IMR-90 (cell line): ENCODE measurements at regions not wholly inside any gene's neighbourhood (a gene's known extent, or its start where the extent isn't known, plus 50 kb on each side); places are given as distances from the start of the nearest gene placed in this dataset.

Source experiments
- ATAC-seq: fragments of 200-7000 bp; cut with Tn5 transposase; 2 replicates; pipeline ENCODE4 v1.9.1; 2020; ENCODE audit warnings: low read depth, mild to moderate bottlenecking, moderate library complexity
- BruUV-seq: library from RNA; stranded (reverse); fragments of 400-500 nt; replicated peaks from 2 replicates; lab custom pipeline; 2021; lab: Mats Ljungman, UMichigan
- CTCF ChIA-PET: fragments of 300-600 bp; formaldehyde crosslinking; extraction: SDS; loops from one replicate; lab custom pipeline; 2021; ENCODE audit warnings: antibody characterized with exemption; lab: Yijun Ruan, JAX
- POLR2A ChIA-PET: fragments of 300-600 bp; sonication (Branson Sonifier 250); formaldehyde crosslinking; loops from one replicate; lab custom pipeline; 2022; ENCODE audit warnings: antibody characterized with exemption; ENCODE audit not compliant: unreplicated experiment; lab: Charles Lee
- DNase-seq: peaks from one replicate; pipeline ENCODE4 v3.0.0; 2013
- H2AFZ ChIP-seq: replicated peaks from 2 replicates; pipeline ENCODE3; 2013; ENCODE audit warnings: low read length, mild to moderate bottlenecking; ENCODE audit not compliant: poor library complexity
- H2AK5ac ChIP-seq: 2 replicates; pipeline ENCODE4 v1.6.1; 2013; ENCODE audit warnings: low read depth, low read length, inconsistent platforms
- H2AK9ac ChIP-seq: replicated peaks from 2 replicates; pipeline ENCODE3; 2013; ENCODE audit warnings: mild to moderate bottlenecking, low read depth, low read length, moderate library complexity; ENCODE audit not compliant: poor library complexity
- H2BK120ac ChIP-seq: 2 replicates; pipeline ENCODE4 v1.6.1; 2013; ENCODE audit warnings: low read depth, low read length, inconsistent platforms
- H2BK15ac ChIP-seq: 3 replicates; pipeline ENCODE4 v1.6.1; 2013; ENCODE audit warnings: low read depth, low read length, inconsistent platforms
- H2BK20ac ChIP-seq: 2 replicates; pipeline ENCODE4 v1.6.1; 2013; ENCODE audit warnings: low read depth, mild to moderate bottlenecking, inconsistent platforms, low read length, moderate library complexity
- H2BK5ac ChIP-seq: 2 replicates; pipeline ENCODE4 v1.6.1; 2013; ENCODE audit warnings: mild to moderate bottlenecking, low read depth, low read length, inconsistent platforms; ENCODE audit not compliant: poor library complexity, severe bottlenecking
- H3K14ac ChIP-seq: replicated peaks from 2 replicates; pipeline ENCODE4 v1.6.1; 2013; ENCODE audit warnings: low read depth, low read length, inconsistent platforms
- H3K18ac ChIP-seq: 2 replicates; pipeline ENCODE4 v1.6.1; 2013; ENCODE audit warnings: low read depth, low read length, control low read depth
- H3K23ac ChIP-seq: 2 replicates; pipeline ENCODE4 v1.6.1; 2013; ENCODE audit warnings: low read depth, low read length, inconsistent platforms
- H3K27ac ChIP-seq: 2 replicates; pipeline ENCODE4 v1.5.1; 2013; ENCODE audit warnings: mild to moderate bottlenecking, control low read depth, low read length; ENCODE audit not compliant: insufficient read depth
- H3K27me3 ChIP-seq: 2 replicates; pipeline ENCODE4 v1.6.1; 2013; ENCODE audit warnings: low read length; ENCODE audit not compliant: control insufficient read depth, insufficient read depth
- H3K36me3 ChIP-seq: 2 replicates; pipeline ENCODE4 v1.6.1; 2013; ENCODE audit warnings: low read length, mixed read lengths; ENCODE audit not compliant: control insufficient read depth, insufficient read depth
- H3K4ac ChIP-seq: 2 replicates; pipeline ENCODE4 v1.6.1; 2013; ENCODE audit warnings: low read depth, low read length, inconsistent platforms
- H3K4me1 ChIP-seq: 2 replicates; pipeline ENCODE4 v1.6.1; 2013; ENCODE audit warnings: low read length, mixed read lengths; ENCODE audit not compliant: control insufficient read depth, insufficient read depth
- H3K4me2 ChIP-seq: 2 replicates; pipeline ENCODE4 v1.6.1; 2013; ENCODE audit warnings: low read depth, mild to moderate bottlenecking, control low read depth, low read length, moderate library complexity
- H3K4me3 ChIP-seq: 2 replicates; pipeline ENCODE4 v1.5.1; 2013; ENCODE audit warnings: low read depth, mild to moderate bottlenecking, control low read depth, low read length, moderate library complexity; ENCODE audit not compliant: insufficient read depth
- H3K56ac ChIP-seq: 2 replicates; pipeline ENCODE4 v1.6.1; 2013; ENCODE audit warnings: low read length, inconsistent platforms; ENCODE audit not compliant: insufficient read depth; ENCODE audit errors: extremely low read depth
- H3K79me1 ChIP-seq, 2 experiments: 2 replicates each; pipeline ENCODE4 v1.6.1; 2013; ENCODE audit warnings: low read length in 2 of 2, inconsistent platforms in 1 of 2, low read depth in 1 of 2
- H3K9ac ChIP-seq: 2 replicates; pipeline ENCODE4 v1.6.1; 2013; ENCODE audit warnings: low read depth, low read length, control low read depth
- H3K9me1 ChIP-seq: 2 replicates; pipeline ENCODE4 v1.6.1; 2013; ENCODE audit warnings: low read length, inconsistent platforms; ENCODE audit not compliant: insufficient read depth
- H3K9me3 ChIP-seq: 2 replicates; pipeline ENCODE4 v1.6.1; 2013; ENCODE audit warnings: low read length; ENCODE audit not compliant: control insufficient read depth, insufficient read depth
- H4K20me1 ChIP-seq: 2 replicates; pipeline ENCODE4 v1.6.1; 2013; ENCODE audit warnings: low read length, inconsistent platforms; ENCODE audit not compliant: insufficient read depth
- H4K5ac ChIP-seq: 2 replicates; pipeline ENCODE4 v1.6.1; 2013; ENCODE audit warnings: mild to moderate bottlenecking, low read depth, low read length, control low read depth
- H4K8ac ChIP-seq, 2 experiments: 2 replicates each; pipeline ENCODE4 v1.6.1; 2013; ENCODE audit warnings: low read depth in 2 of 2, low read length in 2 of 2, control low read depth in 1 of 2, inconsistent platforms in 1 of 2
- H4K91ac ChIP-seq: 2 replicates; pipeline ENCODE4 v1.6.1; 2013; ENCODE audit warnings: low read depth, low read length, inconsistent platforms; ENCODE audit not compliant: insufficient read depth
- BHLHE40 ChIP-seq: fragments of 150-350 bp; IDR thresholded peaks from 2 replicates; pipeline ENCODE4 v1.6.1; 2016; ENCODE audit warnings: mild to moderate bottlenecking, low read depth, low read length
- CHD1 ChIP-seq: IDR thresholded peaks from 2 replicates; pipeline ENCODE4 v1.6.1; 2012; ENCODE audit warnings: low read depth, low read length, improper control_type of control experiment
- MAFK ChIP-seq: IDR thresholded peaks from 2 replicates; pipeline ENCODE4 v1.6.1; 2012; ENCODE audit warnings: low read depth, low read length, improper control_type of control experiment
- MAZ ChIP-seq: IDR thresholded peaks from 2 replicates; pipeline ENCODE4 v1.6.1; 2012; ENCODE audit warnings: low read depth, mild to moderate bottlenecking, low read length, improper control_type of control experiment, moderate library complexity, borderline replicate concordance
- MXI1 ChIP-seq: IDR thresholded peaks from 2 replicates; pipeline ENCODE4 v1.6.1; 2012; ENCODE audit warnings: low read depth, mild to moderate bottlenecking, low read length, moderate library complexity, borderline replicate concordance
- NFE2L2 ChIP-seq: fragments of 150-350 bp; IDR thresholded peaks from 2 replicates; pipeline ENCODE4 v1.6.1; 2016; ENCODE audit warnings: low read depth, mild to moderate bottlenecking, low read length
- POLR2A ChIP-seq: IDR thresholded peaks from 2 replicates; pipeline ENCODE4 v1.6.1; 2012; ENCODE audit warnings: mild to moderate bottlenecking, low read depth, low read length
- RAD21 ChIP-seq: IDR thresholded peaks from 2 replicates; pipeline ENCODE4 v1.6.1; 2012; ENCODE audit warnings: low read length, improper control_type of control experiment
- RCOR1 ChIP-seq: IDR thresholded peaks from 2 replicates; pipeline ENCODE4 v1.6.1; 2012; ENCODE audit warnings: mild to moderate bottlenecking, low read length, improper control_type of control experiment; ENCODE audit not compliant: insufficient replicate concordance
- RFX5 ChIP-seq: IDR thresholded peaks from 2 replicates; pipeline ENCODE4 v1.8.0; 2012; ENCODE audit warnings: low read depth, mild to moderate bottlenecking, low read length, moderate library complexity
- SMC3 ChIP-seq: fragments of 150-350 bp; IDR thresholded peaks from 2 replicates; pipeline ENCODE4 v1.6.1; 2016; ENCODE audit warnings: low read depth, mild to moderate bottlenecking, antibody characterized with exemption, low read length, moderate library complexity
- WGBS, 2 experiments: methylation state at CpG; one replicate each; pipeline versions ENCODE4 v1.1.5 to v1.1.7; 2013; ENCODE audit warnings: missing lambda C conversion rate in 2 of 2; ENCODE audit not compliant: insufficient read length in 1 of 2; ENCODE audit errors: extremely low coverage in 2 of 2; 5-methylcytosine and 5-hydroxymethylcytosine counted together
- dilution Hi-C: fragments of 300-500 bp; cut with HindIII; formaldehyde crosslinking; loops from one replicate; pipeline ENCODE4 v1.14.3; 2018; ENCODE audit warnings: low sequenced_read_pairs; ENCODE audit not compliant: unreplicated experiment
- in situ Hi-C: fragments of 300-500 bp; cut with MboI; formaldehyde crosslinking; loops from 3 replicates; pipeline ENCODE4 v1.14.3; 2019; ENCODE audit warnings: low sequenced_read_pairs, inconsistent platforms, mixed read lengths
- intact Hi-C: fragments of 100-400 bp; cut with micrococcal nuclease; formaldehyde crosslinking; loops from 2 replicates; pipeline ENCODE4 v1.10.0; 2022

DNA sequence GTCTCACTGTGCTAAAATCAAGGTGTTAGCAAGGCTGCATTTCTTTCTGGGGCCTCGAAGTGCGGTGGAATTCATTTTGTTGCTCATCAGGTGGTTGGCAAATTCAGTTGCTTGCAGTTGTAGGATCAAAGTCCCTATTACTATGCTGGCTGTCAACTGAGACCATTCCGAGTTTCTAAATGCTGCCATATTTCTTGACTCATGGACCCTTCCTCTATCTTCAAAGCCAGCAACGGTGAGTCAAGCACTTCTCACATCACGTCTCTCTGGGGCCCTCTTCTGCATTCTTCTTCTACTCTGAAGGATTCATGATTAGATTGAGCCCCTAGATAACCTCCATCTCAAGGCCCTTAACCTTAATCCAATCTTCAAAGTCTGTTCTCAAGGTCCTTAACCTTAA, 619.7 kb downstream of the HACE1 start:
- WGBS, 2 experiments, result 28% methylated on average over 2 of the region's 5 CpGs; no CpG with 5 or more reads in 1 of the 2 experiments
- Histone ChIP-seq H3K4me2 (no peak overlapping the region), H2AK9ac (no peak overlapping the region), H3K18ac (no peak overlapping the region), H4K8ac (no peak overlapping the region), H3K36me3 (no peaks in the 10 kb centered on the region), H3K9me1 (no peaks in the 10 kb centered on the region), H3K4ac (no peak overlapping the region), H3K23ac (no peak overlapping the region), H2BK5ac (no peak overlapping the region), H2AFZ (no peak overlapping the region), H2BK120ac (no peak overlapping the region), H3K79me1 (no peaks in the 10 kb centered on the region), H3K4me1 (no peaks in the 10 kb centered on the region), H3K27me3 (no peaks in the 10 kb centered on the region), H3K27ac (no peak overlapping the region), H3K14ac (no peak overlapping the region), H4K20me1 (no peaks in the 10 kb centered on the region), H3K9ac (no peak overlapping the region), H4K91ac (no peak overlapping the region), H2AK5ac (no peak overlapping the region), H2BK15ac (no peak overlapping the region), H3K9me3 (no peaks in the 10 kb centered on the region), H4K5ac (no peak overlapping the region), H3K4me3 (no peak overlapping the region), H3K56ac (no peak overlapping the region), H2BK20ac (no peak overlapping the region)
- in situ Hi-C loops (no loop called here), dilution Hi-C loops (no loop called here), intact Hi-C loops (no loop called here)
- ChIA-PET POLR2A (no interaction called here), CTCF (no interaction called here)
- ATAC-seq (no peak), DNase-seq (no peak)
- no TSS peak for BruUV-seq
- TF ChIP-seq RFX5, result no peak
- TF ChIP-seq MAZ, result no peak
- TF ChIP-seq MAFK, result no peak
- no peak for TF ChIP-seq POLR2A
- TF ChIP-seq NFE2L2, result no peak
- TF ChIP-seq SMC3, result no peak
- TF ChIP-seq BHLHE40, result no peak
- no peak for TF ChIP-seq MXI1
- TF ChIP-seq RAD21, result no peak
- TF ChIP-seq RCOR1, result no peak
- no peak for TF ChIP-seq CHD1
